ENCODE measurements at regions not wholly inside any gene's neighbourhood (a gene's known extent, or its start where the extent isn't known, plus 50 kb on each side); places are given as distances from the start of the nearest gene placed in this dataset.

DNA sequence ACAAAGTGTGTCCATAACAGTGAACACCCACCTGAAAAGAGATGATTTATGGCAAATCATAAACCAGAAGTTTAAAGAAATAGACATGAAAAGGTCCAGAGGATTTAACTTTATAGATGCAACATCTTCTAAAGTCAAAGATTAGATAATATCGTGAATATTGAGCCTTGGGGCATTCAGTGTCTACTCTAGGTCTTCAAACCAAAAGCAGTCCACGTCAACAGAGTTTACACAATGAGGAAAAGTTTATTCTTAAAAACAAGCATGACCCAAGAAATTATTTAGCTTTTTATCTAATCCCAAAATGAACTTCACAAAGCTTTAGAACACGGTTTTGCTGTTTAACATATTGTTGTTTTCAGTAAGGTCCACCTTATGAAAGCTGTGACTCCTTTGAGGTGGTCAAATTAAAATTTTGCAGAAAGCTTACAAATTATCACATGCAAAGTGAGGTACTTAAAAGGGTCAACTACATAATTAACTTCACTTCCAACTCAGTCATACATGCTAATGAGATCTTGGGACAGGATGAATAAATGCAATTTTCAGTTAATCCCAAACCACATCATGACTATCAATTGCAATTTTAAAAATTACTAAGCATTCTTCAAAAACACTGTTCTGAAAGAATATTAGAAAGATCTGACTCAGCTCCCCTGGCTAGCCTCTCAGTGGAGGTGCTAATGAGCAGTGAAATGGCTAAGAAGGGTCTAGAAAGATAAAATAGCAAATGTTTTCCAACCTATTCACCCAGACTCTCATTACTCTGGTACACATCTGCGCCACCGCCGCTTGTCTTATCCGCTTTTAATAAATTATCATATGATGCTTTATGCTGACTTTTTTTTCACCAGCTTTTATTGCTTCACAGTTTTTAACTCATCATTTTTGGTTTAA is 92.4 kb upstream of the WDR17 start:
- no peak for DNase-seq (ENCODE audit: low spot score)
- no peak for TF ChIP-seq CTCF (IDR thresholded peaks at IDR 0.05; ENCODE audit: extremely low read depth, insufficient read depth, missing control alignments)
- in situ Hi-C loops (cut with MboI; ENCODE audit: low pct_unique_long_range_greater_than_20kb, low sequenced_read_pairs, unreplicated experiment): no loop called here

DNA sequence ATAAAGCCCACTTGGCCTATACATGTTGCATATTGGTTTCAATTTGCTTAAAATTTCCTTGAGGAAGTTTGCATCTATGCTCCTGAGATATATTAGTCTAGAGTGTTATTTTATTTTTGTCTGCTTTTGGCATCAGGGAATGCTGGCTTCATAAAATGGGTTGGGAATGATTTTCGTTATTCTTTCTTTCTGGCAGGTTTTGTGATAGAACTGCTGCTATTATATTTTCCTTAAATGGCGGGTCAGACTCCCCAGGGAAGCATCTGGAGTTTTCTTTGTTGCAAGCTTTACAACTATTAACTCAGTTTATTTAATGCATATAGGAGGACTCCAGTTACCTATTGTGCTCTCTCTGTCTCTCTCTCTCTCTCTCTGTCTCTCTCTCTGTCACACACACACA is 82.0 kb upstream of the WDR17 start:
- no peak for TF ChIP-seq CTCF (IDR thresholded peaks at IDR 0.05; ENCODE audit: extremely low read depth, insufficient read depth, missing control alignments)
- DNase-seq (ENCODE audit: low spot score): no peak
- in situ Hi-C loops (cut with MboI; ENCODE audit: low pct_unique_long_range_greater_than_20kb, low sequenced_read_pairs, unreplicated experiment): no loop called here

- in situ Hi-C loops (cut with MboI; ENCODE audit: low pct_unique_long_range_greater_than_20kb, low sequenced_read_pairs, unreplicated experiment): no loop called here
- no peak for TF ChIP-seq CTCF (IDR thresholded peaks at IDR 0.05; ENCODE audit: extremely low read depth, insufficient read depth, missing control alignments)
- no peak for DNase-seq (ENCODE audit: low spot score)
These were observed 79.0 kb upstream of the WDR17 start for GRCh38 chr4:175986668-175987067.

DNA sequence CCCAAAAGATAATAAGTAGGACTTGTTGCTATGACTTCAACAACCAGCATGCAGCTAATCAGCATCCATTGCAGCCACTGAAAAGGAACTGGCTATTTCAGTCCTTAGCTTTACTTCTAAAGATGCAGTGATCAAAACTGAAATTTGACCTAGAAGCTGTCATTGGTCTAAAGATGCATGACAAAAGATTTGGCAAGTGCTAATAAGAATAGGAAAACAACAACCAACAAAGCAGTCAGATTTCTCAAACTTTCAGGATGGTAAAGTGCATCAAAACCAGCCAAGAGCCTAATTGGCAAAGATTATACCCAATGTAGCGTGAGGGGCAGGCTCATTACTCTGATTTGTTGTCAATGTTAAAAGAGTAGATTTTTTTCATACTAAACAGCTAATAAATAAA is 77.1 kb upstream of the WDR17 start:
- no peak for DNase-seq (ENCODE audit: low spot score)
- TF ChIP-seq CTCF (IDR thresholded peaks at IDR 0.05; ENCODE audit: extremely low read depth, insufficient read depth, missing control alignments): no peak
- in situ Hi-C loops (cut with MboI; ENCODE audit: low pct_unique_long_range_greater_than_20kb, low sequenced_read_pairs, unreplicated experiment): no loop called here

- in situ Hi-C loops (cut with MboI; ENCODE audit: low pct_unique_long_range_greater_than_20kb, low sequenced_read_pairs, unreplicated experiment): no loop called here
- TF ChIP-seq CTCF (IDR thresholded peaks at IDR 0.05; ENCODE audit: extremely low read depth, insufficient read depth, missing control alignments): no peak
- DNase-seq (ENCODE audit: low spot score): no peak
These were observed 69.4 kb upstream of the WDR17 start for GRCh38 chr4:175996206-175996605.

- no peak for TF ChIP-seq CTCF (IDR thresholded peaks at IDR 0.05; ENCODE audit: extremely low read depth, insufficient read depth, missing control alignments)
- no peak for DNase-seq (ENCODE audit: low spot score)
- in situ Hi-C loops (cut with MboI; ENCODE audit: low pct_unique_long_range_greater_than_20kb, low sequenced_read_pairs, unreplicated experiment): no loop called here
These were observed 68.3 kb upstream of the WDR17 start for GRCh38 chr4:175997291-175997690.

All from GM13977 (cell line).